ENCODE measurements at regions not wholly inside any gene's neighbourhood (a gene's known extent, or its start where the extent isn't known, plus 50 kb on each side); places are given as distances from the start of the nearest gene placed in this dataset.

GRCh38 chr13:85575110-85575509 lies 224.1 kb downstream of the SLITRK6 start:
- TF ChIP-seq CTCF (conservative IDR thresholded peaks at IDR 0.05; ENCODE audit: low read length), result no peak
- TF ChIP-seq EZH2phosphoT487 (IDR thresholded peaks at IDR 0.05; ENCODE audit: borderline replicate concordance), result no peak
